Spleen (tissue), 7 donors: ENCODE measurements at regions not wholly inside any gene's neighbourhood (a gene's known extent, or its start where the extent isn't known, plus 50 kb on each side); places are given as distances from the start of the nearest gene placed in this dataset.

Experiments used
- POLR2A ChIP-seq, 3 donors: fragments of 450-650 bp; IDR thresholded peaks; one replicate each; pipeline ENCODE4 v1.5.1; 2017; ENCODE audit warnings: antibody characterized with exemption in 3 of 3, mild to moderate bottlenecking in 1 of 3
- POLR2AphosphoS5 ChIP-seq, 3 donors: sonication (generic); formaldehyde crosslinking; IDR thresholded peaks; one replicate each; pipeline ENCODE4 v1.5.1; 2017; ENCODE audit warnings: antibody characterized with exemption in 3 of 3
- TF ChIP-seq, protein P1 (sequence below), 11 experiments: fragments of 200-600 bp in 7 of 11; fragments of 450-650 bp in 4 of 11; sonication (generic) in 4 of 11; IDR thresholded peaks in 8 of 11; conservative IDR thresholded peaks in 3 of 11; 1 replicate in 7 of 11; 2 replicates in 4 of 11; pipeline versions ENCODE4 v1.4.0 to v1.8.0; 2016 to 2021; ENCODE audit warnings: antibody characterized with exemption in 11 of 11, inconsistent platforms in 4 of 11, mild to moderate bottlenecking in 1 of 11
- donor health status: DM: no; HTN: no; CAD: no; lungs with moderate emphysema.
- donor health status: DM: no; HTN: no; CAD: no.
- donor health status: DM: no; HTN: no; CAD: no.

DNA sequence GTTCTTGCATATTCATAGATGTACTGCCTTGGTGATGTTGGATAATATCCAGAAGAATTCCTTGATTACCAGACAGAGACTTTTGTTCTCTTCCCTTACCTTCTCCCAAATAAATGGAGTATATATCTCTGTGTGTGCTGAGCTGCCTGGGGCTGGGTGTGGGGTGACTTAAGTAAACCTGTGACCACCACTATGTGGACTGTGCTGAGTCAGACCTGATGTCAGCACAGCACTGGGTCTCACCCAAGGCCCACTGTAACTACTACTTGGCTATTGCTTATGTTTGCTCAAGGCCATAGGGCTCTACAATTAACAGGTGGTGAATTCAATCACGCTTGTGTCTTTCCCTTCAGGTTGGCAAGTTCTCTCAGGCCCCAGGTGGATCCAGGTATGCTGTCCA lies 145.7 kb upstream of the MDGA2 start:
- TF ChIP-seq, protein P1, sequence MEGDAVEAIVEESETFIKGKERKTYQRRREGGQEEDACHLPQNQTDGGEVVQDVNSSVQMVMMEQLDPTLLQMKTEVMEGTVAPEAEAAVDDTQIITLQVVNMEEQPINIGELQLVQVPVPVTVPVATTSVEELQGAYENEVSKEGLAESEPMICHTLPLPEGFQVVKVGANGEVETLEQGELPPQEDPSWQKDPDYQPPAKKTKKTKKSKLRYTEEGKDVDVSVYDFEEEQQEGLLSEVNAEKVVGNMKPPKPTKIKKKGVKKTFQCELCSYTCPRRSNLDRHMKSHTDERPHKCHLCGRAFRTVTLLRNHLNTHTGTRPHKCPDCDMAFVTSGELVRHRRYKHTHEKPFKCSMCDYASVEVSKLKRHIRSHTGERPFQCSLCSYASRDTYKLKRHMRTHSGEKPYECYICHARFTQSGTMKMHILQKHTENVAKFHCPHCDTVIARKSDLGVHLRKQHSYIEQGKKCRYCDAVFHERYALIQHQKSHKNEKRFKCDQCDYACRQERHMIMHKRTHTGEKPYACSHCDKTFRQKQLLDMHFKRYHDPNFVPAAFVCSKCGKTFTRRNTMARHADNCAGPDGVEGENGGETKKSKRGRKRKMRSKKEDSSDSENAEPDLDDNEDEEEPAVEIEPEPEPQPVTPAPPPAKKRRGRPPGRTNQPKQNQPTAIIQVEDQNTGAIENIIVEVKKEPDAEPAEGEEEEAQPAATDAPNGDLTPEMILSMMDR (IDR thresholded peaks at IDR 0.05 in 8 of 11, conservative IDR thresholded peaks at IDR 0.05 in 3 of 11): no peak
- TF ChIP-seq POLR2A (IDR thresholded peaks at IDR 0.05) (no peak), POLR2AphosphoS5 (IDR thresholded peaks at IDR 0.05) (no peak)
